Left renal cortex interstitium (tissue), 4 donors: ENCODE measurements at regions not wholly inside any gene's neighbourhood (a gene's known extent, or its start where the extent isn't known, plus 50 kb on each side); places are given as distances from the start of the nearest gene placed in this dataset.
A peak's percentile ranks its signal among the peaks of the same experiment; 100 is the strongest.
"Not testable (repeated sequence)": the region's sequence is repeated elsewhere in the genome, so short reads cannot be mapped to it uniquely, and the experiment has no call there.

Experiments
- DNase-seq, 4 donors: peaks; one replicate each; pipeline ENCODE4 v3.0.0-alpha.2; 2013; ENCODE audit warnings: low read depth in 4 of 4, low spot score in 2 of 4, missing footprints in 1 of 4

DNA sequence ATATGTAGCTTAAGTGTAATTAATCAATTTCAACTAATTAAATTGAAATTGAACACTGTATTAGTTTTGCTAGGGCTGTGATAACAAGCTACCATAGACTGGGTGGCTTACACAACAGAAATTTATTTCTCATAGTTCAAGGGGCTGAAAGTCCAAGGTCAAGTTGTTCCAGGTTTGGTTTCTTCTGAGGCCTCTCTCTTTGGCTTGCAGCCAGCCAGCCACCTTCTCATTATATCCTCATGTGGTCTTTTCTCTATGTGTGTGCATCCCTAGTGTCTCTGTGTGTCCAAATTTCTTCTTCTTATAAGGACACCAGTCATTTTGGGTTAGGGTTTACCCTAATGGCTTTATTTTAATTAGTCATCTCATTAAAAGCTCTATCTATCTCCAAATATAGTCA is 611.7 kb downstream of the UTRN start:
- DNase-seq: peak in 1 of 4 donors; percentile 13

DNA sequence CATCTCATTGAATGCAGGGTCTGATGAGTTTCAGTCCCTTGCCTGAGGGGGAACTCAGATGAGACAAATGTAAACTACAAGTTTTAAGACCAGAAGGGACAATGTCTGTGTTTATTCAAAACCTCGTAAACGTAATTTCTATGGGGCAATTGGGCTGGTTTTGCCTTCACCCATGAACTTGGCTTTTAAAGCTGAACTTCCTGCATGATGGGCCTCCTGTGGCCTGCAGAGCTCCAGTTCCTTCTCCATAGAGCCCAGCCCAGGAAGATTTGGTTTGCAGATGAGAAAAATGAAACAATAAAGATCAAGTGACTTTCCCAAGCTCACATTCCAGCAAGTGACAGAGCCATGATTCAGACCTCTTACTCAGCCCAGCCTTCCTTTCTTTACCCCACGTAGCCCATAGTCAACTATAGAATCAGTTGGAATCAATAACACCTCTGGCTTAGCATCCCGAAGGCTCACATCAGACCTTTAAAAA is 612.3 kb downstream of the UTRN start:
- DNase-seq: no peak

DNA sequence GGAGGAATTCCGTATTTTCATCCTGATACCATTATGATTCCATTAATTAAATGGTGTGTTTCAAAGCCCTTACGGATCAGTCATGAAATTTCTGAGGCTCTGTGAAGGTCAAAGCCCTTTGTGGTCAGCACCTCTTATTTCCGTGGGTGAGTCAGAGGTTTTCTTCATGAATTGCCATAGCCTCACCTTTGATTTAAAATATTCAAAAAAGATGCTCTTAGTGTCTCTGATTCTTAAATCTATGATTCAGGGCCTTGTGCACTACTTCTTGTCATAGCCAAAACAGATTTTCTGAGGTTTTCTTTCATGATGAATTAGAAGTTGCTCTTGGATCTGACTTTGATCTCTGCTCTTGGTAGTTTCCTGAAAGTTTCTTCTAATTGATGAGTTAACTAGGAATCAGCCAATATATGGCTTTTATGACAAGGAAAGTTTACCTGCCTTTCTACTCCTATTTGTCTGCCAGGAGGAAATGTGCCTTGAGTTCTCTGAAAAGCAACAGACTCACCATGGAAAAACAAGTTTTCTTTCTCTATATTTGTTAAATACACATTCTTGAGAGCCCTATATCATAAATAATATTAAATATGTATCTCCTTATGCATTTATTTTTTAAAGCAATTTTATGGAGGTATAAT is 613.0 kb downstream of the UTRN start:
- no peak for DNase-seq

DNA sequence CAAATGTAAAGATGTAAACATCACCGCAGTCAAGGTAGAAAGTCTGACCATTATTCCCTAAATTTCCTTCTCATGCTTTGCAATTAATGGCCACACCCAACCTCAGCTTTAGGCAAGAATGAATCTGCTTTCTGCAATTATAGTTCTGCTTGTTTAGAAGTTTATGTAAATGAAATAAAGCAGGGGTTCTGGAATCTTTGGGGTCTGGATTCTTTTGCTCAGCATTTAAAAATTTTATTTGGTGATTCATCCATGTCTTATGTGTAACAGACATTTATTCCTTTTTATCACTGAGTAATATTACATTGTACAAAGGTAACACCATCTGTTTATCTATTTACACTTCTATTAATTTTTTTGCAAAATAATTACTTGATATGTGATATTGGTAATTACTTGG is 613.6 kb downstream of the UTRN start:
- no peak for DNase-seq

DNA sequence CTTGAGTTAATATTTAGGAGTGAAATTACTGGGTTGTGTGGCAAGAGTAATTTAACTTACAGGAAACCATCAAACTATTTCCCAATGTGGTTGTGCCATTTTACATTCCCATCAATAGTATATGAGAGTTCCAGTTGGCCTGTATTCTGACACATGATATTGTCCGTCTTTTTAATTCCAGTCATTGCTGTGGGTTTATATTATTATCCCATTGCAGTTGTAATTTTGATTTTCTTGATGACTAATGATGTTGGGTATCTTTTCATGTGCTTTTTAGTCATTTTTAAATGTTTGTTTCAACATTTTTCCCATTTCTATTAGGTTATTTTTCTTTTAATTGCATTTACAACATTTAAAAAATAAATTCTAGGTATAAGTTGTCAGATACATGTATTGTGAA is 614.0 kb downstream of the UTRN start:
- DNase-seq: no peak

DNA sequence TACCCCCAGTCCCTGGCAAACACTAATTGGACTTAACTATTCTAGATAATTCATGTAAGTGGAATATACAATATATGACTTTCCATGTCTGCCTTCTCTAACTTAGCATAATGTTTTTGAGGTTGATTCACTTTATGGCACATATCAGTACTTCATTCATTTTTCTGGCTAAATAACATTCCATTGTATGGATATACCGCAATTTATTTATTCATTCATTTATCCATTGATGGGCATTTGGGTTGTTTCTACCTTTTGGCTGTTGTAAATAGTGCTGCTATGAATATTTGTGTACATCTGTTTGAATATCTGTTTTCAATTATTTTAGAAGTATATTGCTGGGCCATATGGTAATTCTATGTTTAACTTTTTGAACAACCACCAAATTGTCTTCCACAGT is 616.3 kb downstream of the UTRN start:
- DNase-seq: no peak

DNA sequence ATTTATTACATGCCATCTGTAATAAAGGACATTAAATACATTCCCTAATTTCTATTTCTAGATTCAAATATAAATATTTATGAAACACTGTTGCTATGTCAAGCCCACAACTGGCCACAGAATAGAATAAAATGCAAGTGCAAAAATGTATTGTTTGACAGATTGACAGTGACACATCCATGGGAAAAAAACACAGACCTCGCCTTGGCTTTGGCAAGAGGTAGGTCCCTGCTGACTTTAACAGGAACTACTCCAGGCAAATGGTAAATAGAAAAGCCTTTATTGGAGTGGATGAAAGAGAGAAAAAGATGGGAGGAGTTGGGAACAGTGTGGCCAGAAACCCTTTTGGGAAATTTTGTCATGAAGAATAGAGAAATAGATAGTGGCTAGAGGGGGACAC is 622.9 kb downstream of the UTRN start:
- no peak for DNase-seq

DNA sequence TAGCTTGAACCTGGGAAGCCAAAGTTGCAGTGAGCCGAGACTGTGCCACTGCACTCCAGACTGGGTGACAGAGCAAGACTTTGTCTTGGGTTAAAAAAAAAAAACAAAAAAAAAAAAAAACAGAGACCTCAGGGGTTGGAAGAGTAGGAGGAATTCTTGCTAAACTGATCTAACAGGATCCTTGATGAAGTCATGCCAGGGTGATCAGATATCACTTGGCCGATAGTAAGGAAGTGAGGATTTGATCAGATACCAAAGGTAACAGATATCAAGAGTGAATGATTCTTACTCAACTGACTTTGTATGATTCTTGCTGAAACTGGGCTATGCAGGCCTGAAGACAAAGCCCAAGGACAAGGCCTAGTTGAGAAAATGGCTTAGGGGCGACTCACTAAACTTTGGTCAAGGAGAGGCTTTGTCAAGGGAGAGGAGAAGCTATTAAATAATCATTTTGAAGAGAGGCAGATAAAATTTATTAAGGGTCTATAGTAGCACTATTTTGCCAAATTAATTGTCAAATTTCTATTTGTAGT is 624.7 kb downstream of the UTRN start:
- no peak for DNase-seq

DNA sequence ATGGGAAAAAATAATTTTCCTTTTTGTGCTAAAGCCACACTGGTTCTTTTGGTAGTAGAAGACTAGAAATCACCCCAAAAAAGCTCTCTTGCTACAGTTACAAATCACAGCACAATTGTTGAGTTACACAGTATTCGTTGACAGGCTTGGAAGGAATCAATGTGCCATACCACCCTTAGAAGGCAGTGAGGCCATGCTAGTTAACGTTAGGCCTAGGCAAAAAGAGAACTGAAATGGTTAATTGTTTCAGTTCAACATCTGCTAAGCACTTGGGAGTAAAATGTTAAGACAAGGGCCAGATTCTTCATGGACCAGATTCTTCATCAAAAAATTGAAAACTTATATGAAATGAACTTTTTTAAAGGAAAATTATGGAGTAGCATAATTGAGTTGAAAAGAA is 626.2 kb downstream of the UTRN start:
- no peak for DNase-seq

DNA sequence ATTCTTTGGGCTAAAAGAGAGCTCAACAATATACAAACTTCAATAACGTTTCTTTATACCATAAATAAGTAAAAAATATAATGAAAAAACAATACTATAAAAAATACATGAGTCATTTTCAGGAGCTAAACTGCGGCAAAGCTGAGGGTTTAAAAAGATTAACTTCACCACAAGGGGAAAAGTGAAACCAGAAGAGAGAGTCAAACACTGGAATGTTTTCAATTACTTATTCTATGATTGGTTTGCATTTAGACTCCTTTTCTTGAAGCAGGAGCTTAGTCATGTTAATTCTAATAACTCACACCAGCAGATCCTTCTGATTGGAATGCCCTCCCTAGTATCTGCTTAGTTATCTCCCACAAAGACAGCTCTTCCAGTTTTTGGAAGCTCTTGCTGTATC is 627.3 kb downstream of the UTRN start:
- DNase-seq: no peak

DNA sequence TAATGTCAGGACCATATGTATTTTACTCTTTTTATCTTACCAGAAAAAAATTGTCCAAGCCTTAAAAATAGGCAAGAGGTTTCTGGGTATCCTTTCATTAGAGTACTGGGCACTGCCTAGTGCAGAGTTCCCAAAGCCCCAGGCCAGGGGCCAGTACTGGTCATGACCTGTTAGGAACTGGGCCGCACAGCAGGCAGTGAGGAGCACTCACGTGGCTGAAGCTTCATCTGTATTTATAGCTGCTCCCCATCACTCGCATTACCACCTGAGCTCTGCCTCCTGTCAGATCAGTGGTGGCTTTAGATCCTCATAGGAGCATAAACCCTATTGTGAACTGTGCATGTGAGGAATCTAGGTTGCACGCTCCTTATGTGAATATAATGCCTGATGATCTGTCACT is 632.9 kb downstream of the UTRN start:
- no peak for DNase-seq

DNA sequence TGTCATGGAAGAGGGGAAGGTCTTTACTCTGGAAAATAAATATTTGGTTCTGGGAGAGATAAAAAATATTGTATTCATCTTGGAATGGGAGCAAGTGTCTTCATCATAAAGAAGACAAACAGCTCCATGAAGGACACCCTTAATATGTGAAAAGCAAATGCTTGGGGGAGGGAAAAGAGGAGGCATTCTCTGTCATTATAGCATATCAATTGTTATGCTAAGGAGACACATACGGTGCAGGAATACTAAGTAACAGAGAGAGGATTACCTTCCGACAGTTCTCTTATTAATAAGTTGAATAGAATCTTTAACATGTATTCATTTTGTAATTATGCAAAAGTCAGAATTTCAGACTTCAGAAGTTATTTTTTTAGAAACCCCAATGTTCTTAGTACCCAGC is 634.4 kb downstream of the UTRN start:
- no peak for DNase-seq

DNA sequence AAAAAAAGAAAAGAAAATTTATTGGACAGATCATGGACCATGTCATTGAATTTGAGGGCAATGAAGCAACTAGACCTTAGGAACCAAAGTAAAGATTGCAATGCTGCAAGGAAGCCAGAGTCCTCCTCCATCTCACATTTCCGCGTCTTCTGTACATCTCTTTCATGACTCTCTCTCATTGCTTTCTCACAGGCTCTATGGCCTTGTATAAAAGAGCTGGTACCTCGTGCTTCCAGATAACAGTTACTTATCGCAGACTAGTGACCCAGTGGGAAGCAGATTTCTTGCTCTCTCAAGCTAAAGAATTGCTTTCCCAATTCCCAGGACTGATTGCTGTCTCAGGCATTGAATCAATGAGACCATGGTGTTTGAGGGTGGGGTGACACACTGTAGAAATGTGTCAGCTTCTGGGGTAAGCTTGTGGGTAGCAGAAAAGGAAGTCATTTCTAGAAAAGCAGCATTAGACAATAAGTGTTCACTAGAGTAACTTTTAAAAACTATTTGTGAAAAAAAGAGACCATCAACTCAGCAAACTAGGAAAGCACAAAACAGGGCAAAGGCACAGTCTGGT is 635.3 kb downstream of the UTRN start:
- no peak for DNase-seq

DNA sequence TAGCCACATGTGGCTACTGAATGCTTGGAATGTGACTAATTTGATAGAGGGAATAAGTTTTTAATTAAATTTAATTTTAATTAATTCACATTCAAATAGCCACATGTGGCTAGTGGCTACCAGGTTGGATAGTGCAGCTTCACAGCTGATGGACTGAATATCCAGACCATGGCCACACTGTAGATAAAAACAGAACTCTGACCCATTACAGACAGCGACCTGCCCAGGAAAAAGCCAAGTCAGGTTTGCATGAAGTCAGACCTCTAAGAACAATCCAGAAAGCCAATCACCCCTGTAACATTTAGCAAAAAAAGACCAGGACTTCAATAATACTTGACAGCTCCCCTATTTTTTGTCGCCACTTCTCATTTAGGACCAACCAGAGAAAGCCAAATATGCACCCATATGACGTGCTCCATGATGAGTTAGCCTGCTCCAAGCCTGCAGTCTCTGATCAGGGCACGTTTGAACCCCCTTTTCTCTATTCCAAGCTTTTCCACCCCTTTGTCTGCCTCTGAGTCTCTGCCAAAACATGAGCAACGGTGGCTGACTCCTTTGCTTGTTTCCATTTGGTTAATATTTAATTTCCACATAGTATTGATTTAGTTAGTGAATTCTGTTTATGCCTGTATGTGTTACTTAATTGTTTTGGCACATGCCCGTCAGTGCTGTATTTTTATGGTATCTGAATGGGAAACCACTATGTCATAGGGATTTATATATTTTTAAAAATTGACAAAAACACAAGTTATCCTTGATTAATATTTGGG is 636.3 kb downstream of the UTRN start:
- DNase-seq: no peak

DNA sequence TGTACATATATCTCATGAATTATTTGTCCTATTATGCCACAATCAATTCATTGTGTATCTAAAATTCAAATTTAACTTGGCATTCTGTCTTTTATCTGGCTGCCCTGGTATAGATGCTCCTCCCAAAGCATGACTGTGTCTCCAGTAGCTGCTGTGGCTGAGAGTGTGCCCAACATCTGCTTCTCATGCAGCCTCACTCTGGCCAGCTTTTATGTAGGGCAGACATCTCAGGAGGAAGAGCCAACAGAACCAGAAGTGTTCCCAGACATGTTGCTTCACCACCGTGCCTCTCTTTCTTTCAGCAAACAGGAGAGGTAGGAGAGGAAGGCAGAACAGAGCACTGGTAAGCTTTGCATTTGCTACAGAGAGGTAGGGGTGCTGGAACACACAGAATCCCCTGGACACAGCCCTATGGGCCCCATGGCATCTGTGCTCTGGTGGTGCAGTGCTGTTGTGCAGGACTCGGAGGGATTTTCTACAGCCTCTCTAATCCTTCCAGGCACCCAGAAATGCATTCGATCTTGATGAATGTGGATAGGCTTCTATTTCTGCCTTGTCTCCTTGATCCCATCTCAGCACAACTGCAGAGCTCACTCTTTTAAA is 637.1 kb downstream of the UTRN start:
- DNase-seq: no peak

DNA sequence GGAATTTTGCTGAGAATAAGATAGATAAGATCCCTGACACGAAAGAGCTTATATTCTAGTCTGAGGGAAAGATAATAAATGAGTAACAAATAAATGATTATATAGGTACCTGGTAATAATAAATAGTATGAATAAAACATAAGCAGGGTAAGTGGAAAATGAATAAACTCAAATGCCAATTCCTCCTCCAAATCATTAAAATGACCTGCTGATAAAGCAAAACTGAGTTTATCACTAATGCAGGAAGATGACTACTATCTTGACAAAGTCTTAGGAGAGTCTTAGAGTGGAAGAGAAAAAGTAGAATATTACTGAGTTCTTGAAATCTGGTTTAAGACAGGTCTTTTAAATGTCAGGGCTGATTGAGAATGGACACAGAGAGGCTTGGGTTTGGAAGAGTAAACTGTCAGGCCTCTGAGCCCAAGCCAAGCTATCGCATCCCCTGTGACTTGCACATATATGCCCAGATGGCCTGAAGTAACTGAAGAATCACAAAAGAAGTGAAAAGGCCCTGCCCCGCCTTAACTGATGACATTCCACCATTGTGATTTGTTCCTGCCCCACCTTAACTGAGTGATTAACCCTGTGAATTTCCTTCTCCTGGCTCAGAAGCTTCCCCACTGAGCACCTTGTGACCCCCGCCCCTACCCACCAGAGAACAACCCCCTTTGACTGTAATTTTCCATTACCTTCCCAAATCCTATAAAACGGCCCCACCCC is 637.8 kb downstream of the UTRN start:
- not testable (repeated sequence) for DNase-seq

DNA sequence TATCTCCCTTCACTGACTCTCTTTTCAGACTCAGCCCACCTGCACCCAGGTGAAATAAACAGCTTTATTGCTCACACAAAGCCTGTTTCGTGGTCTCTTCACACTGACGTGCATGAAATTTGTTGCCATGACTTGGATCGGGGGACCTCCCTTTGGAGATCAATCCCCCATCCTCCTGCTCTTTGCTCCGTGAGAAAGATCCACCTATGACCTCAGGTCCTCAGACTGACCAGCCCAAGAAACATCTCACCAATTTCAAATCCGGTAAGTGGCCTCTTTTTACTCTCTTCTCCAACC is 638.3 kb downstream of the UTRN start:
- not testable (repeated sequence) for DNase-seq

DNA sequence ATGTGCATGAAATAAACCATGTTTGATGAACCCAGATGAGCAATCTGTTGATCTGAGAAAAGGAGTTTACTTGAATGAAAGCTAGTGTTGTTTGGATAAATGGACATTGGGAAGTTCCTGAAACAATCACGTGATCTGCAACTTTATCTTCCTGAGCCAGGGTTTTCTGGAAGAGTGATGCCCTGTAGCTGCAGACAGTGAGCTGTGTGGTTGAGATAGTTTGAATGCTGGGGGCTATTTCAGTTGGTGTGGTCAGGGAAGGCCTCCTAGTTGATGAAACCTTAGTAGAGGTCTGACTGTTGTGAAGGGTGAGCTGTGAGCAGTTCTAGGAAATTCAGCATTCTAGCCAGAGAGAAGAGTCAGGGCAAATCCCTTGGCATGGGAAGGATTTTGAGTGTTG is 643.7 kb downstream of the UTRN start:
- no peak for DNase-seq

DNA sequence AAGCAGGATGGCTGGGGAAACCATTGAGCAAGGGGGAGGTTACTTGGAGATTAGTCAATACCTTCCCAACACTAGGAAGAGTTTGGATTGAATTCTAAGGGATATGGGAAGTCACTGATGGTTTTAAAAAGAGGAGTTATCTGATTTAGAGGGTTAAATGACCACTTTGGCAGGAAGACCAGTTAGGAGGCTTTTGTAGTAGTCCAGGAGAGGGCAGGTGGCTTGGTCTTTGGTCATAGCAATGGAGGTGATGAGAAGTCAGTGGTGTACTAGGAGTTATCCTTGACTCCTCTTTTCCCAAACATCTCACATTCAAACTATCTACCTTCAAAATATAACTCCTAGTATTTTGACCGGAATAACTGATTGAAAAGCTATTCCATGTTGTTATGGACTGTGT is 644.1 kb downstream of the UTRN start:
- DNase-seq: no peak

DNA sequence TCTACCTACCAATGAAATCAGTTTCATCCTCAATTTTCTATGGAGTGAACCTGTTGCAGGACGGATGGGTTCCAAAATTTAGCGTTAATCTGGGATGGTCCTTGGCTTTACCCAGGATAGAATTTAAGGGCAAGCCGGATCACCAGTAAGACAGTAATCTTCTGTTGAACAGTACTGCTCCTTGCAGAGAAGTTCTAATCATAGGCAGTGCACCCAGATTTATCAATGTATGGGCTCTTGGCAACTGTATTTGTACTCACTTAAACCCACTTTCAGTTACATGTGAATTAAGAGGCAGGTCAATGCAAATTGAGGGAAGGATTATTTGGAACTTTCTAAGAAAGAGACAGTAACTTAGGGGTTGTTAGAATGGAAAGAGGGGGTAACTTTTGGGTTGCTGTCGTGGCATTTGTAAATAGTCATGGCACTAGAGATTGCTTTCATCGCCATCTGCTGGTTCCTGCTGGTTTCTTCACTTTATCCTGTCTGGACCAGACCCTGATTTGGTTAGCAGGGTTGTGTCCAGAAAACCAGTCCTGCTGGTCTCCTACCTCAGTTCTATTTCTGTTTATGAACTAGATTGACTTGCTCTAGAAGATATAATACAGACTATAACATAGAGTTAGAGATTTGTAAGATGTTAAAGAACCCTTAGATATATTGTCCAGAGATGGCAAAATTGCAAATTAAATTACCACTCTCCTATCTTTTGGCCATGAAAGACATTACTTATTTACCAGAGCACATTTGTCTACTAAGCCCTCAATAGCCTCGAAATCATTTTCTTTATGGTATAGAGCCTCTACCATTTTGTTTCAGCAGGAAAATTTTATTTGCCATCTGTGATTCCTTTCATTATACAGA is 646.3 kb downstream of the UTRN start:
- DNase-seq: peak in 2 of 4 donors; percentile 5 to 7
